ENCODE measurements at regions not wholly inside any gene's neighbourhood (a gene's known extent, or its start where the extent isn't known, plus 50 kb on each side); places are given as distances from the start of the nearest gene placed in this dataset.

DNA sequence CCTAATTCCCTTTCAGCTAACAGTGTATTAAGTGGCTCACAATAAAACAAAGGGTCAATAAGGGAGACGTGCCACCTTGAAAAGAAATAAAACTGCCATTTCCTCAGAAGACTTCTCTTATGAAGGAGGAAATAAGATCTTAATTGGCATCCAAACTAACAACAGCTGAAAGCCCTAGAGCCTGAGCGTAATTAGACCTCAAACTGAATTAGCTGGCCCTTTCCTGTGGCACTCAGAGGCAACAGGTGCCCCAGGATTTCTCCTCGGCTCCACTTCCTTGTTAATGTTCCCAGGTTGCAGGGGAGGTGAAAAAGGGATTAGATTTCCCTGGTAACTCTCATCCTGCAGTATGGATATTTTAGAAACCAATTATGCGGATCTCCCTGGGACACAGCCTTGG is 804.3 kb downstream of the DCDC2C start:
- no peak for TF ChIP-seq CTCF (IDR thresholded peaks at IDR 0.05; ENCODE audit: insufficient read depth, low read length, poor library complexity, severe bottlenecking)
- no peak for TF ChIP-seq EZH2phosphoT487 (conservative IDR thresholded peaks at IDR 0.05; ENCODE audit: low read length)
